DMS153 (cell line): ENCODE measurements at regions not wholly inside any gene's neighbourhood (a gene's known extent, or its start where the extent isn't known, plus 50 kb on each side); places are given as distances from the start of the nearest gene placed in this dataset.
"Not testable (repeated sequence)": the region's sequence is repeated elsewhere in the genome, so short reads cannot be mapped to it uniquely, and the experiment has no call there.

ENCODE experiments used
- DNase-seq: peaks from one replicate; lab custom pipeline; 2025; lab: John Stamatoyannopoulos, UW

DNA sequence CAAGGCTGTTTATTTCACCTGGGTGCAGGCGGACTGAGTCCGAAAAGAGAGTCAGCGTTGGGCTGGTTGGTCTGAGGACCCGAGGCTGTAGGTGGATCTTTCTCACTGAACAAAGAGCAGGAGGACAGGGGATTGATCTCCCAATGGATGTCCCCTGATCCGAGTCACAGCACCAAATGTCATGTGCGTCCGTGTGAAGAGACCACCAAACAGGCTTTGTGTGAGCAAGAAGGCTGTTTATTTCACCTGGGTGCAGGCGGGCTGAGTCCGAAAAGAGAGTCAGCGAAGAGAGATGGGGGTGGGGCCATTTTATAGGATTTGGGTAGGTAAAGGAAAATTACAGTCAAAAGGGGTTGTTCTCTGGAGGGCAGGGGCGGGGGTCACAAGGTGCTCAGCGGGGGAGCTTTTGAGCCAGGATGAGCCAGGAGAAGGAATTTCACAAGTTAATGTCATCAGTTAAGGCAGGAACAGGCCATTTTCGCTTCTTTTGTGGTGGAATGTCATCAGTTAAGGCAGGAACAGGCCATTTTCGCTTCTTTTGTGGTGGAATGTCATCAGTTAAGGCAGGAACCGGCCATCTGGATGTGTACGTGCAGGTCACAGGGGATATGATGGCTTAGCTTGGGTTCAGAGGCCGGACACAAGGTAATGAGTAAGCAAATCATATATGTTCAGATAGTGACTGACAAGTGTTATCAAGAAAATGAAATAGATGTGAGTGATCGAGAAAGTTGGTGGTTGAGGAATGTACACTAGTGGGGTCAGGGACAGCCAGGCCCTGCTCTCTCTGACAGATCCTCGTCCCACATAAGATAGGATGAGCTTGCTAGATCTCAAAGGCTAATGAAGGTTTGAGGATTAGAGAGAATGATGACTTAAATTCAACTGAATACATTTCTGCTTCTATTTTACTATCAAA is 760.0 kb downstream of the KCNT2 start:
- not testable (repeated sequence) for DNase-seq

- no peak for DNase-seq
Measured at GRCh38 chr1:195831789-195832188, 776.5 kb downstream of the KCNT2 start.

DNA sequence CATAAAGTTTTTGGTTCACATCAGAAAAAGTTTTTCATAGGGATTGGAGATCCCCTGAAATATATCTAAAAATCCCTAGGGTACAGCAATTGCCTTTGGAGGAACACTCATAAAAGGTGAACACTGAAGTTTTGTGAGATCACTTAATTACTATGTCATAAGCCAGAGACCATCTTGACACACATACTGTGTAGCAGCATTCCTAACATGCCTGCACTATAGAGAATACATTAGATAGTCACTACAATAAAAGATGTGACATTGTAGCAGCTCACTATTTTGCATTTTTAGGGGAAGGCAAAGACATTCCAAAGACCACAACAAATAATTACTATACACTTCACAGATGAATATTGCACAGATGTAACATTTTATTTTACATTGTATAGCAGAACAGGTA is 779.9 kb downstream of the KCNT2 start:
- DNase-seq = no peak

DNA sequence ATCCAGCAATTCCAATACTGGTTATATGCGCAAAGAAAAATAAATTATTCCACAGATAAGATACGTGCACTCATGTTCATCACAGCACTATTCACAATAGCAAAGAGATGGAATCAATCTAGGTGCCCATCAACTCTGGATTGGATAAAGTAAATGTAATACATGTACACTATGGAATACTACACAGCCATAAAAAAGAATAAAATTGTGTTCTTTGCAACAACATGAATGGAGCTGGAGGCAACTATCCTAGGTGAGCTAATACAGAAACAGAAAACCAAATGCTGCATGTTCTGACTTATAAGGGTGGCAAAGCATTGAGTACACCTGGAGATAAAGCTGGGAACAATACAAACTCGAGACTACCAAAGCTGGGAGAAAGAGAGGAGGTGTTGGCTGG is 787.3 kb downstream of the KCNT2 start:
- no peak for DNase-seq

DNA sequence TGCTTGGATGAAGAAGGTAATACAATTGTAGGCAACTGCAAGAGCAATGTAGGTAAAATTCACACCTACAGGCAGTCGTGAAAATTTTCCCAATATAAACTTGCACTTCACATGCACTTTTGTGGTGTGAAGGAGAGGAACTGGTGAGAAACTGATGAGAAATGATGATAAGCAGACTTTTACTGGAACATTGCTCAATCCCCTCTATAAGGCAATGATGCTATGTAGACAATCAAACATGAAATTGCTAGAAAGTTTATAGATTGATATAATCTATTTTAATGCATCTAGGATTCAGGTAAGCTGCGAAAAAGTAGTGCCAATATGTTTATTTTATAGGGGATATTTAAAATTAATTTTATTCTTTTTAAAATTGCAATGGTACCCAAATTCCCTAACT is 802.2 kb downstream of the KCNT2 start:
- no peak for DNase-seq

DNA sequence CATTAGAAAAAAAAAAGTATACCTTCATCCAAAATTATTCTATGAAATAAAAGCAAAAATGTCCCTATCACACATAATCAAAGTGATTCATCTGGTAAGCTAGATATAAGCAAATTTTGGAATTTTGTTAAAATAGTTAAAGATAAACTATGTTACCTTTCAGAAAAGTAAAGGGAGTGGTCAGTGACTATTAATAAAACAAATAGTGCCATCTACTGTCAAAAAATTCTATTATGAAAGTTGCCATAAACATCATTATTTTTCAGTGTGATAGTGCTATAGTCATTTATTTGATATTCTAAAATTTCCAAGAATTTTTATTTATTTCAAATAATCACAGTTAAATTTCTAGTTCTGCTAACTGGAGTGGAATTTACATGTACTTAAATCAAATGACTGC is 803.7 kb downstream of the KCNT2 start:
- DNase-seq = no peak

GRCh38 chr1:195799016-195799415 is 809.2 kb downstream of the KCNT2 start:
- no peak for DNase-seq

GRCh38 chr1:195794225-195794624 is 814.0 kb downstream of the KCNT2 start:
- DNase-seq = no peak

DNA sequence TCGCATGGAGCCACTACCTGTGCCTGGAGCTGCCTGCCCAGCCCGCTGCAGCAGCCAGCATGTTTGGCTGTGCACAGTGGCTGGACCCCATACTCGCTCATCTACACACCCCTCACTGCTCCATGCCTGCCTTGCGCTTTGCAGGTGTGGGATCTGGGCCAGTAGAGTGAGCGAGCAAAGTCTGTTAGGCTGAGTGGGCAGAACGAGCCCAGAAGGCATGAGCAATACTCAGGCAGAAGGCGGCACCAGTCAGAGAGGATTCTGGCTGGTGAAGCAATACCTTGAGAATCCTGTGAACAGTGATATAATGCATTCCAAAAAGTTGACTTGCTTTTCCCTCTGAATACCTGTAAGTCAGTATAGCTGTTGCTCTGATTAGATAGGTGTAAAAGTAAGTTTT is 816.4 kb downstream of the KCNT2 start:
- DNase-seq = no peak

DNA sequence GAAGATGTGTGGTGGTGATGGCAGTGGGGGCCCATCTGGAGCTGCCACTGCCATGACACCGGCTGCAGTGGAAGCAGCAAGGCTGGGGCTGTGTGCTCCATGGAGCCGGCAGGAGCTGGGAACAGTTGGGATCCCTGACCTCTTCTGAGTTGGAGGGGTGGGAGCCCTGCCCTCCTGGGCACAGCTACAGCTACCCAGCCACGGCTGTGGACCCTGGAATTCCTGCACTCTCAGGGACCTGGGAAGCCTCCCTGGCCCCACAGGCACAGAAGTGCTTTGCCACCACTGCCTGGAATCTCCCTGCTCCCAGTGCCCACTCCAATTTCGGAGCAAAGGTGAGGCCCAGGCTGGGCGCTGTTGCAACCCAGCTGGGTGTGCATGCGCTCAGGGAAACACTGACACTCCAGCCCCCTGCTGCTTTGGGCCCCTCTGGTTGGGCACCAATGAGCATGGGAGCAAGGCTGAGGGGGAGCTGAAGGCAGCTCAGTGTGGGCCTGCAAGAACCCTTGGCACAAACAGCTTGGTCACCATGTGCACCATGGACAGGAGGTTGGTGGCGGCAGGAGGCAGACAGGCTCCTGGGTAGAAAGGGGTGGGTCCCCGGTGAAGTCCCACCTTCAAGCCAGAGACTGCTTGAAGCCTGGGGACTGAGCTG is 817.6 kb downstream of the KCNT2 start:
- DNase-seq = no peak

DNA sequence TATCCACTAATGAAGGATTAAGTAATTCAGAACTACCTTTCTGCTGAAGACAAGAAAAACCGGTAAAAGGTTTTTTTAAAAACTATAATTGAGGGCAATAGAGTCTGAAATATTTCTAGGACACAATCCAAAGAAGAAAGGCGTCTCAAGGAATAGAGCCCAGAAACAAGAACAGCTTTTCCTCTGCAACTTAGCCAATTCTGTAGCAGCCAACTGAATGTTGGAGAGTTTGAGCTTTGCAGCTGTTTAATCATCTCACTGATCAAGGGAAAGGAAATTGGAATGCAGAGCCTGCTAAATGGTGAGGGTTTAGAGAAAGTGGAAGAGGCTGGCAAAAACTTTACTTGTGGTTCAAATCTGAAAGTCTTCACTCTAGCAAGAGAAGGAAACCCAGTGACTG is 818.9 kb downstream of the KCNT2 start:
- DNase-seq = no peak

DNA sequence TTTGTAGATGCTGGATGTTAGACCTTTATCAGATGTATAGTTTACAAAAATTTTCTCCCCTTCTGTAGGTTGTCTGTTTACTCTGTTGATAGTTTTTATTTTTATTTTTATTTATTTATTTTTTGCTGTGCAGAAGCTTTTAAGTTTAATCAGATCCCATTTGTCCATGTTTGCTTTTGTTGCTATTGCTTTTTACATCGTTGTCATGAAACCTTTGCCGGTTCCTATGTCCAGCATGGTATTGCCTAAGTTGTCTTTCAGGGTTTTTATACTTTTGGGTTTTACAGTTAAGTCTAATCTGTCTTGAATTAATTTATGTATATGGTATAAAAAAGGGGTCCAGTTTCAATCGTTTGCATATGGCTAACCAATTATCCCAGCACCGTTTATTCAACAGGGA is 819.5 kb downstream of the KCNT2 start:
- DNase-seq = no peak

DNA sequence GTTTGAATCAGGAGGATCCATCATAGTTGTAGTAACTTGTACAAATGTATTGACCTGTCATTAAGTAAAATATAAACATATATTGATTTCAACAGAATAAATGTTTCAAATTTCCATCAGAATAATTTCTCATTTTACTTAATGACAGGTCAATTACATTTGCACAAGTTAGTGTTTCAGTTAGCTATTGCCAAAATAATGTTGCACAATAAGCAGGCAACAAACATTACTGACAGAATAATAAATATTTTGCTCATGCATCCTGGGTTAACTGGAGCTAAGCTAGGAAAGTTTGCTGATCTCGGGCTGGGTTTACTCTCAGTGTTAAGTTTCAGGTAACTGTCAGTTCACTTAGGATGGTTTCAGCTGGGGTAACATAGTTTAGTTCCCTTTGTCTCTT is 822.4 kb downstream of the KCNT2 start:
- DNase-seq = no peak

GRCh38 chr1:195773931-195774330 is 834.3 kb downstream of the KCNT2 start:
- DNase-seq = no peak

DNA sequence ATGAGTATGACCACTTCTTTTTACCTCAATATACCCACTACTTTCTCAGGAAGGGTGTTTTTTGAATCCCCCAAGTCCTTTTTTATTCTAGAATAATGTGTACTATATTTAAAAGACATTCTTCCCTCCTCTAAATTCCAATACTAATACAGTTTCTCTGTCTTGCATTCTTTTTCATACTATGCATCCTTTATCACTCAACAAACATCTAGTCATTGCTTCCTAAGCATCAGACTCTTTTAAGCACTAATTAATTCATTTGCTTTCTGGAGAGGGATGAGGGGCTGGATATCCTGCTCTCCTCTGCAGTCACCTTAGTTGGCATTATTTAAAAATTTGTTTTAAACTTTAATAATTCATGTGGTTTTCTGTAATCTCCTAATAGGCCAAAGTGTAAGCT is 838.8 kb downstream of the KCNT2 start:
- DNase-seq = no peak

GRCh38 chr1:195768936-195769335 is 839.3 kb downstream of the KCNT2 start:
- DNase-seq = no peak

DNA sequence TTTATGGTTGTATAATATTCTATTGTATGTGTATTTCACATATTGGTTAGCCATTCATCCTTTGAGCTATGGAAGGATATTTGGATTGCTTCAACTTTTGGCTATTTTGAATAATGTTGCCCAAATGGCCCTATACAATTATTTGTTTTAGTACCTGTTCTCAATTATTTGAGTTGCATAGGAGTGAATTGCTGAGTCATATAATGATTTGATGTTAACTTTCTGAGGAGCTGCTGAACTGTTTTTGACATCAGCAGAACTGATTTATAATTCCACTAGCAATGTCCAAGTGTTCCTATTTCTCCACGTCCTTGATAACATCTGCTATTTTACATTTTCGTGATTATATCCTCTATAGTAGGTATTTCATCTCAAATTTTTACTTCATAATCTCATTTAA is 839.9 kb downstream of the KCNT2 start:
- DNase-seq = no peak

DNA sequence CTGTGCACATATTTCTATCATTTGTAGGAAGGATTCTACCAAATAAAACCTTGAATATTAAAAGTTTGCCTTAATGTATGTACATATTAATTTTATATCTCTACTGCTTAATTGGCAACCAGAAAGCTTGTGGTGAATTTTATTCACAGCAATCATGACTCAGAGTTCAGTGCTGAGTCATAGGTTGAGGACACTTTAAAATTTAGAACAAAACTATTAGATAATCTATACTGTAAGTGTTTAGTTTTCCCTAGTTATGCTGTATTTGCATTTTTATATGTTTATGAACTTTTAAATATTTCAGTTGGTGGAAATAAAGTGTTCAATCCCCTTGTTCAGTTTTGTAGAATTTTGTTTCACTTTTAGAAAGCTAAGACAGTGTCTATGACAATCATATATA is 841.5 kb downstream of the KCNT2 start:
- no peak for DNase-seq

- no peak for DNase-seq
Measured at GRCh38 chr1:195765099-195765498, 843.1 kb downstream of the KCNT2 start.

GRCh38 chr1:195763907-195764374 is 844.3 kb downstream of the KCNT2 start:
- no peak for DNase-seq

GRCh38 chr1:195763146-195763906 is 844.9 kb downstream of the KCNT2 start:
- no peak for DNase-seq

DNA sequence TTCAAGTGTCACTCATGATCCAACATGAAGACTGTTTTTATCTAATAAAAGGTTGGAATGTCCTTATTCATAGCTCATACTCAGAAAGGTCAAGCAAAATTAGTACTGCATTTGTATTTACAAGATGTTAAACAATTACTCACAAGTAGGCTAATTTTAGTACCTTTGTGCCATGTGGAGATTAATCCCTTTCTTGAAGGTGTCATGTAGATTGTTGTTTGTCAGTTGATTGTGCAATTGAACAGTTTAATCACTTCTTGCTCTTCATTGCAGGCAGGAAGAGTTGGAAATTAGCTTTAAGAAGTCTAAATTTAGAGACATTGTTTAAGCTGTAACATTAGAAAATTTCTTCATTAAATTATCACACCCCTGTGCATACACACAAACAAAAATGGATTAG is 847.1 kb downstream of the KCNT2 start:
- no peak for DNase-seq

DNA sequence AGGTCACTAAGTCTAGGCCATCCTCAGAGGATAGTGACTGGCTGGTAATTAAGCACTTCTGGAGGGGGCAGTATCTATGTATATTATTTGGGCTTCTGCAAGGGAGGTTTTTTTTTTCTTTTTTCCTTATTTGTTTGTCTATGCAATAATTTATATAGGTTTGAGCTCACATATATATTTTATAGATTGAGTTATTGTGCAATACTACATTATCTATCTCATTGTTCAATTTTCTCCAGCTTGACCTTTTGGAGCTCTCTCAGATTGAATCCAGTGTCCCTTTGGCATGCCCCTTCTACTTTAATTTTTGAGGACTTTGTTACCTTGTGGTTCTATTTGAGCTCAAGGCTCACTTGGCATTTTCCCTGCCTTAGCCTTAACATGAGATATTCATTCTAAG is 852.1 kb downstream of the KCNT2 start:
- DNase-seq = no peak
